Stimulated activated naive CD4-positive, alpha-beta T cell (primary cell): ENCODE measurements at regions not wholly inside any gene's neighbourhood (a gene's known extent, or its start where the extent isn't known, plus 50 kb on each side); places are given as distances from the start of the nearest gene placed in this dataset.

Source experiments
- DNase-seq, 6 experiments: peaks; one replicate each; lab custom pipeline; 2025; lab: John Stamatoyannopoulos, UW

DNA sequence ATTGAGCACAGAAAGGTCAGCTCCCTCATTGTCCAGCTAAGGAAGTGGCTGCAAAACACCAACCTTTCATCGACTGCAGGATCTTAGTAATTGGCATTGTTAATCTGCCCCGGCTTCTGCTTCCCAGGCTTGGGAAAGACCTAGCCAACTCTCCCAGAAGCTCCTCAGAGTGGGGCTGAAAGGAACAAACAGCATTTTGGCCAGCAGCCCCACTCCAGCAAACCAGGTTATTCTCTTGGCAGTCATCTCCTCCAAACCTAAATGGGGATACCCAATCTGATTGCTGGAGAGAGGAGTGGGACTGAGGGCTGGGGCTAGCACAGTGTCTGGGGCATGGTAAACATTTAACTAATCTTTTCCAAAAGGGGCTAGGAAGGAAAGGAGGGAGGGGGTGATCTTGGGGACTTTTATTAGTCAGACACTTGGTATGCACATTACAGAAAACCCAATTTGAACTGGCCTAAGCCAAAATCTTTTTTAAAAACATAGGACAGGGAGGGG is 294.4 kb downstream of the MN1 start:
- no peak for DNase-seq

DNA sequence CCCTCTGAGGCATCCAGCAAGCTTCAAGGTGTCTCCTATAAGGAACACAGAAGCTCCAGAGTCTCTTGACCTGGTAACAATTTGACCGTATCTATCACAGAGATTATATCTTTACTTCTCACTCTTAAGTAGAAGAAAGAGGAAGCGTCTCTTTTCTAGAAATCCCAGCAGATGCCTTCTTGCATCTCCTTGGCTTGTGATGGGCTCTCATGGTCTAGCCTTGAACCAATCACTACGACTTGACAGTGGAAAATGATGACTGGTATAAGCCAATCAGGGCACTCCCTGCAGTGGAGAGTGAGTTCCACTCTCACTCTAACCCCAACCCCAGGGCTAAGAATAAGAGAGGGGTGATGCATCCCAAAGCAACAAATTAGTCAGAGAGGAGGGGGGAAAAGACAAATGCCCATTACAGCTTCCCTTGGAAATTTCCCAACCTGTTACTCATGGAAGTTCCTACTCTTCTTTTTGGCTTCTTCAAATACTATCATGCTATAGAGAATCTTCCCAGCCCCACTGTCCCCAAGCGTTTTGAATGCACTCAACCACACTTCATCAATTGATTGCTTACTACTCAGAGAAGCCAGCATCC is 293.5 kb downstream of the MN1 start:
- DNase-seq = no peak

DNA sequence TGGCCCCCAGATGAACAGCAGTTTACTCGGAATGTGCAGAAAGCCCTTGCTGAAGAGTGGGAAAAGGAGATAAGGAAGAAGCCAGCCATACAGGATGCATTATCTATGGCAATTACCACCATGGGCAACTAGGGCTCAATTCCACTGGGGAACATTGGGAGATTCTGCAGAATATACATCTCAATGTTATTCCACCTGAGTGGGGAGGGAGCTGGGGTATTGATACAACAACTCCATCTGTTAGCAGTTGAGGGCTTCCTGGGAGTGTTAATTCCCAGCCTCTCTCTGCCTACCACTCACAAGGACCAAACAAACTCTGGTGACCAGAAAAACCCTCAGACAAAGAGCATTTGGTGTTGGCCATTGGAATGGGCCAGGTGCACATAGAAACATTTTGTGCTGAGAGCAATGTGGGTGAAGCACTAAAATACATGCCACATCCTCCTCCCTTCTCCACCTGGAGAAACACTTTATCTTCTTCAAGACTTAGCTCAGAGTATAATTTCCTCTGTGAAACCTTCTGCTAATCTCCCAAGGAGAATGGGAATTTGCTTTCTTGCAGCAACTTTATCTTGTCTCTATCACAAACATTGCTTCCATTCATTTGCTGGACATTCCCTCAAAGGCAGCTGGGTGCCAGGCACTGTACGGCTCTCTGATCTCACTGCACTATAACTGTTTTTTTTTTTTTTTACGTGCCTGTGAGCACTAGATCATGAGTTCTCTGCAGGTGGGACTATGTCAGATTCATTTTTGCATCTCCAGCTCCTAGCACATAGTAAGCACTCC is 292.2 kb downstream of the MN1 start:
- no peak for DNase-seq

DNA sequence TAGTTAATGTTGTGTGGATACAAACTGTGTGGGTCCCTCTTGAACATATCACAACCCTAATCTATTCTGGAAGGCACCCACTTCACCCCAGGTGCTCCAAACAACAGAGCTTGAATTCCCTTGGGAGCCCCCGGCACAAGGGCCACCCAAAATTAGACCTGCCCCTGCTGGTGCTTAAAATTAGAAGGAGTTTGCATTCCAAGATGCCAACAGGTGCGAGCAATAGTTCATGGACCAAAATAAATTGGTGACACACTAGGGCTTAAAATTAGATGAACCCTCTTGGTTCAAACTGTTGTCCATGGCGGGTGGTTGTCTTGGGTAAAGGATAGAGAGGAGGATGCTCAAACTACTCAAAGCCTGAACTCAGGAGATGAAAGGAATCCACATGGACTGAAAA is 291.5 kb downstream of the MN1 start:
- DNase-seq = no peak

DNA sequence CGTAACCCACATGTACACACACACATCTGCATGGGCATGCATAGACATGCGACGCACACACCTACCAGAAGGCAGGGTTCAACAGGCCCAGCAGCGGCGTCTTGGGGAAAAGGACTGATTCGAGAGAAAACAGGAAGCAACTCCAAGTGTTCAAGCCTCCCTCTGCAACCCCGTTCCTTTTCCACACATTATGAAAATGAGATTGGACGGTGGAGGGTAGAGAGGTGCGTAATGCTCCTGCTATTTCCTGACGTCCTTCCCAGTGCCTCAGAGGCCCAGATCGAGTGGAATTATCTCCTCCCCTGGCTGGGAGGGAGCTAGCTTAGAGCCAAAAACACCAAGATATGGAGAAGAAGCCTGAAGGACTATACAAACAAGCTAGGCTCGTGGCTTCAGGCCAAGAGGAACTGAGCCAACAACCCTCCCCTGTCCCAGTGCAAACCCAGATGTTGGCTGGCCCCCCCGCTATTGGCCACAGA is 289.2 kb downstream of the MN1 start:
- no peak for DNase-seq

DNA sequence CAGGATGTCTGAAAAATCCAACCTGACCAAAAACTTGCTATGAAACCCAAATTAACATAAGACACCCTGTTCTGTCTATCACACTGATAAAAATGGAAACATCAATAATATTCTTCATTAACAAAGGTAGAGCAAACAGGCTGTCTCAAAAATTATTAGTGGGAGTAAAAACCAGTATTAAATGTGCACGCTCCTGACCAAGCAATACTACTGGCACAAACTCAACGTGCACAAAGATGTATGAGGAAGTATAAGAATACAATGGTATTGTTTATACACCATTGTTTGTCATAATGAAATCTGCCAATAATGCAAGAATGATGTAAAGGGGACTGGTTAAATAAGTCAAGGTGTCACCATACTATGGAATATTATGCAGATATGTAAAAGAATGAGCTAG is 288.5 kb downstream of the MN1 start:
- DNase-seq = no peak

DNA sequence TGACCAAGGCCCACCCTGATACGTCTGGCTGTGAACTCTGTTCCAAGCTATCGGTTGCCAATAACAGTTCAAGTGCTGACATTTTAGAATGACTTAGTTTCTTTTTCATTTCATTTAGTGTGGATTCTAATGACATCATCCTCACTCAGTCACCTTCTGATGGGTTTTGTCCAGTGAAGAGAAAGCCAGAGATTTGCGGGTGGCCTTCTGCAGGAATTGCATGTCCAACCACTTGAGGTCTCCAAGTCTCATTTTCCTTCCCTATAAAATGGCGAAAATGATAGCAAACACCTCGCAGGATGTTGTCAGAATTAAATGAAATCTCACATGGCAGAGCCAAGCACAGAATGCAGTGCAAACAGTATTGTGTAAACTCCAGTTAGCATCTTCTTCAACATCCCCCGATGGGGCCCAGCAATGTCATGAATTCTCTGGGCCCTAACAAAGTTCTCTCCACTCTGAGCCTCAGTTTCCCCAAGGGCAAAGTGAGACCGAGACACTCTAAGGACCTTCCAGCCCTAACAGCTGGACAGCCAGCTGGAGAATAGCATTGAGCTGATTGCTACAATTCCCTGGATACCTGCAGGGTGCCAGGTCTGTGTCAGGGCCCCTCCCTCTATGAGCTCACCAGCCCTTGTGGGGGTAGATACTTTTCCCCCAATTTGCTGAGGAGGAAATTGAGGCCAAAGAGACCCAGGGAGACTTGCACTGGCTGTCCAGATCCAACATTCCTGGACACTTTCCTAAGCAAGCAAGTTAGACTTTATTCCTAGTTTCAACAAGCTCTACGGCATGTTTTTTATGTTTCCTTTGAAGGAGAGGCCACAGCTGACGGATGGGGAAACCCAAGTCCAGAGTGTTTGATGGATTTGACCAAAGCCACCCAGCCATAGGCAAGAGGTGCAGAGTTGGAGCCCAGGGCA is 286.7 kb downstream of the MN1 start:
- DNase-seq = no peak

DNA sequence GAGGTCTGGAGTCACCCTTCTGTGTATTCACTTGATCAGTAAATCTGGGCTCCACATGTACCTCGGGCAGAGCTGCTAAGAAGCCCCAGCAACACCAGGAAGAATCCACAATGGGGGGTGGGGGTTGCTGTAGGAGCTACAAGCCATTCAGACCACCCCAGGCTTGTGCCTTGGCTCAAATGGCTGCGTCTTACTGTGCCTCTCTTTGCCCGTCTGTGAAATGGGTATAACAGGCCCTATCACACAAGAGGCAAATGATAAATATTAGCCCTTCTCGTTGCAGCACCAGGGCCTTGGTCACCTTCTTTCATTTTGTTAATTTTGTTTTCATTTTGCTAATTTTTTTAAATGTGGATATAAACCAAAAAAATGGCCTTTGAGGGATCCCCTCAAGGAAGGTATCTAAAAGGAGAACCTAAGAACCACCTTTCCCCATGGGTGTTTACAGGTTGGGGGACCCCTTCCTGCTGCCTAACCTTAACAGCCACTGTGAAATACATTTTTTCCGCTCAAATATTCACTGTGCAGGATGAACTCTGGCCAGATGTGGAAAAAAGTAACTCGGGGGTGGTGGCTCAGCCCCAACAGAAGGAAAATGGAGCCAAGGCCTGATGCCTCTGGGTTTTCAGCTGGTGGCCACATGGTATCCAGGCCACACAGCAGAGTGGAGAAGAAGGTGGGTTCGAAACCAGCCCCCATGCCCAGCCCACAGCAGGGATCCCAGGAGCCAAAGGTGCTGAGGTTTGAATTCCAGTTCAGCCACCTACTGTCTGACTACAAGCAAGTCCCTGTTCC is 284.0 kb downstream of the MN1 start:
- DNase-seq = no peak

DNA sequence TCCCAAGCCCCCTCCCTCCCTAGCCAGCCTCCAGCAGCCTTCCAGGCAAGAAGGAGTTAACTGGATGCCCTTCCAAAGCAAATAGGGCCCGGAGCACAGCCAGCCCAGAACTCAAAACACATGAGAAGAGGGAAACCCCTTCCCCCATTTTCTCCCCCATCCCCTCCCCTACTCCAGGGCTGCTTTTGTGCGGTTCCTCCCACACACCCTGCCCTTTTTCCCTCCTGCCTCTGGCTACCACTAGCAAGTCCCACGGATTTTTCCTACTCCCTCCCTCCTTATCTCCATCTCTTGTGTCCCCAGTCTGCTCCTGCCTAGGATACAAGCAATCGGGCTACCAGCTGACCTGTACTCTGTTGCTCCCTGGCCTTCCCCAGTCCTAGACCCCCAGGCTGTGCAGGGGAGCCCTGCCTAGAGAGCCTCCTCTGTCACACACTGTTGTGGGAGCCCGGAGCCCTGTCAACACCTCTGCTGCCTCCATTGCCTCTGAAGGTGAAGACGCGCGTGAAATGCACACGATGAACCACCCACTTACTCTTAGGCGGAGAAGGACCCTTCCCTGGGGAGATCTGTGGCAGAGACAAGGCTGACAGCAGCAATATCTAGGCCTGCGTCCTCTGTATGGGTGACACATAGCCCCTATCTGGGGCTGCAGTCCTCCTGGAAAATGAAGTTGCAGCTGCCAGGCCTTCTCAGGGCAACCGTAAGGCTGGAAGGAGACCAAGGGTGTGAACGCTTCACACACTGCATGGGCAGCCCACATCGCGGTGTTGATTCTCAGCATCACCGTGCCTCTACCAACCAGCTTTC is 282.8 kb downstream of the MN1 start:
- no peak for DNase-seq

DNA sequence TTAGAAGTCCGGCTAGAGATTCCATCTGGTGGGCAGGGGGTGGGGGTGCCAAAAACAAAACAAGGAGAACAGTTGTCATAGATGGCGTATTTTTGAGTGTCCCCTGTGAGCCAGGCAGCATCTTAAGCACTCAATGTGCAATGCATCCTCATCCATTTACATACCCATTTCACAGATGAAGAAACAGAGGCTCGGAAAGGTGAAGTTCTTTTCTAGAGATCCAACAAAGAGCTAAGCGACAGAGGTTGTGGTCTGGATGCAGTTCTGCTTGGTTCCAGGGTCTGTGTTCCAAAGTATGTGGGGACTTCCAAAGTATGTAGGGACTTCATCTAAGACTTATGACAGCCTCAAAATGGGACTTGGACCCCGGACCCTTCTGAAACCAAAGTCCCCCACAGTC is 277.8 kb downstream of the MN1 start:
- no peak for DNase-seq

DNA sequence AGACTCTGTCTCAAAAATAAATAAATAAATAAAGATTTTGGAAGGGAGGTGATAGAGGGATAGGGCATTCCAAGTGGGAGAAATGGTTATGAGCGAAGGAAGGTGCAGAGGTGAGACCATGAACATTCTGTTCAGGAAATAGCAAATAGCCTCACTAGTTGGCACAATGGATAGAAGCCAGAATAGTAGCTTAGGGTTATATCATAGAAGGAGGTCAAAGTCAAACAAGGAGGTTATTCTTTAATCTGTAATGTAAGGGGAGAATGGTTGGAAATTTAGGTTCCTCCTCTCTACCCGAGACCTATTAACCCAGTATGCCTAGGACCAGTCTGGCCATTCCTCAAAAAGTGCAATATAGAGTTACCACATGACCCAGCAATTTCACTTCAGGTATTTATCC is 275.8 kb downstream of the MN1 start:
- no peak for DNase-seq

DNA sequence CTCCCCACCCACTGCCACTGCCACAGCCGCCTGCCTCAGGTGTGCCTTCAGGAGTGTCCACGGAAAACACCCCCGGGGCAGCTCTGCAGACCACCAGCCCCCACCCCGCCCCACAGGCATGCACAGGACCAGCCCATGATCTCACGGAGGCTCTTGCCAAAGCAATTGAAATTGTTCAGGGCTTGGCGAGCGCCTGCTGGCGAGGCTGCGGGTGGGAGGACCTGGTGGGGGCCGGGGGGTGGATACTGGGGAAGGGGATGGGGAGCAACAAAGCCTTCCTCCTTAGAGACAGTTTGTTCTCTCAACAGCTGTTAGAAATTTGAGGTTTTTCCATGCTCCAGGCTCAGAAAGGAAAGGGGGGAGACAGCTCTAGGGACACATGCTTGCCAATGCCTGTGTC is 274.7 kb downstream of the MN1 start:
- DNase-seq = no peak

DNA sequence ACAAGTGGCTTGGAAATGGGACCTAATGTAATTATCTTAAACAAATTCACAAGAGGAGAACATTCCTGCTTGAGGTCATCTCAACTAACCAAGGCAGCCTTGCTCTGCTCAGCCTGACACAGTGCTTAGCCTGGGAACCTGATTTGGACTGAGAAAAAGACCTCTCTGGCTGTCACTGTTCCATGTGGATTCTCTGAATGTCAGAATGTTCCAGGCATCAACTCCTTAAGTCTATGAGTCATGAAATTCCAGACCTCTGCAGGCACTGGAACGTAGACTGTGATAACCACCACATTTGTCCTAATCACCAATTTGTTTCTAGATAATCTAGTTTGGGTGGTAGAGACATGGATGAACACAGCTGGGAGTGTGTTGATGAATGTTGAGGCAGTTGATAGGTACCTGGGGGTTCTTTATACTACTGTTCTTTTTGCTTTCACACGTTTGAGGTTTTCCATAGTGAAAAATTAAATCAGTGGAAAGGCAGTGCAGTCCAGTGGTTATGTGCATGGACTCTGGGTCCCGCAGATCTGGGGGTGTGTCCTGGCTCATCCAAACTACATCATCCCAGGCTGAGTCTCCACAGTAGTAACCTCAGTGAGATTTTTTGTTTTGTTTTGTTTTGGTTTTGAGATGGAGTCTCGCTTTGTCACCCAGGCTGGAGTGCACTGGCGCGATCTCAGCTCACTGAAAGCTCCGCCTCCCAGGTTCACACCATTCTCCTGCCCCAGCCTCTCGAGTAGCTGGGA is 269.6 kb downstream of the MN1 start:
- DNase-seq = no peak

DNA sequence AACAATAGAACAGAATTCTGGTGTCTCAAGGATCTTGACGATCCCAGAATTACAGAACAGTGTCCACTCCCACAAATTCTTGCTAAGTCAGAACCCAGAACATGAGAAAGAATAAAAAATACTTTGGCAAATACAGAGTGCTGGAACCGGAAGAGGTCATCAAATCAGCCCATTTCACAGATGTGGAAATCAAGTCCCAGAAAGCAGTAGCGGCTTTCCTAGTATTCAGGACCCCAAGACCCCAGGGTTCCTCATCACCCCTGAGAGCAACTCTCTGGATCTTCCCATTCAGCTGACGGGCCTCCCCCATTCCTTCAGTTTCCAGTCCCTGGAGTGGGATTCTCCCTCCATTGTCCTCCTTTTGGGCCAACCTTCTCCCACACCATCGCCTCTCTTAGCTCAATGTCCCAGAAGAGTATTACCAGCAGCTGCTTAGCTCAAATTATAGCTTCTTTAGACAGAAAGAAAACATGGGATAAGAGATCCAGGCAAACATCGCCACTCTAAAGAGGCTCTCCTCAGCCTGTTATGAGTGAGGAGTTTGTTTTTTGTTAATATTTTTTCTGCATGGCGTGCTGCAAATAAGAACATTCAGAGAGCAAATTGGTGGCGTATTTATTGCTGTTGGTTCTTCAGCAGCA is 268.3 kb downstream of the MN1 start:
- no peak for DNase-seq

DNA sequence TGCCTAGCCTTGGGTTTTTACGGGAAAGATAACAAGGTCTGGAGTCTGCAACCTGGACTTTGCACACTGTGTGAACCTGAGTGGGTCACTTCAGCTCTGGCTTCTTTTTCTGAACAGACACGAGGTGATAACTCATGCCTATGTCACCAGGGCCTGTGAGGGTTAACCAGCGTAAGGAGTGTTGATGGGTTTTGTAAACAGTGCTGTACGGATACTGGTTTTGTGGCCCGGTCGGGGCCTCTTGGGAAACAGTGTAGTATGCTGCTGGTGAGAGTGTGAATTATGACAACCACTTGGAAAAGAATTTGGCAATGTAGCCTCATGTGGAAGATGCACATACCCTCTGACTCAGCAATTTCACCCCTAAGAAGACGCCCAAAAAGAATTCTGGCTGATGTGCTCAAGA is 266.8 kb downstream of the MN1 start:
- DNase-seq = no peak

DNA sequence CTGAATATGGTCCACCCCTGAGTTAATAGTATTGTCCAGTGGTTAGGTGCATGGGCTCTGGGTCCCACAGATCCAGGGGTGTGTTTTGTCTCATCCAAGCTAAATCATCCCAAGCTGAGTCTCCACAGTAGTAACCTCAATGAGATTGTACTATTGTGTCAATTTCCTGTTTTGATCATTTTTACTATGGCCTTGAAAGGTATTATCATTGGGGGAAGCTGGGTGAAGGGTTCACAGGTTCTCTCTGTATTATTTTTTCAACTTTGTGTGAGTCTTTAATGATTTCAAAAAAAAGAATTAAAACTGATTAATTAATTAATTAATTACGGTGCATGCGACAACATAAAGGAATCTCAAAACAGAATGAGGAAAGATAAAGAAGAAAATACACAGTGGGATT is 266.1 kb downstream of the MN1 start:
- DNase-seq = no peak

DNA sequence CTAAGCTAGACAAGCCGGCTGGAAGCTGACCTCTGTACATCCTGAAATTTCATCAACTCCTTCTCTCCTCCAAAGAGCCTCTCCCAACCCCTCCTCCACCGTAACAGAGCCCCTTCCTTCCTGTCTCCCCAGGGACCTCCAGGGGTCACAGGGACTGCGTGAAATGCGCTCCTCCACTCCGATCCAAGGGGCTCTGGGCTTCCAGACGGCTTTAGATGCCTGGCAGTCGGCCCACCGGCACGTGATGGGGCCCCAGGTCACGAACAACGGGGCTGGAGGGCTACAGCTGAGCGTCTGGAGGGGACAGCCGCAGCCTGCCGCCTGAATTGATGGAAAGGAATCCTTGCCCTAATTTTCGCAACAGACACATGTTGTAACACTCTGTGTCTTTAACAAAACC is 264.1 kb downstream of the MN1 start:
- DNase-seq = no peak

DNA sequence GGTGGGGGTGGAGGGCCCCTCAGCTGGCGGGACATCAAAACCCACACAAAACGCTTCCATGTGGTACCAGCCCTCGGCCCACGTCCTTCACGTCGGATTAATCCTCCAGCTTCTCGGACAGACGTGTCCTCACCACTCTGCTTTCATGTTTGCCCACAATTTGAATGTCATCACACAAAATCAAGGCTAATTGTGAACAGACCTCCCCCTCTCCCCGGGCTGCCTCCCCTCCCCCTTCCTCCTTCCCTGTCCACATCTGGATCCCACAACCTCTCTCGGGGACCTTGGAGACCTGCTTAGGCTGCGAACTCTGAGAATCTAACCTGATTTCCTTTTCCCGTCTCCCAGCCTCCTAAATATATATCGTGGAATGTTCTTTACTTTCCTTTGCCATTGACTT is 262.9 kb downstream of the MN1 start:
- DNase-seq = no peak

DNA sequence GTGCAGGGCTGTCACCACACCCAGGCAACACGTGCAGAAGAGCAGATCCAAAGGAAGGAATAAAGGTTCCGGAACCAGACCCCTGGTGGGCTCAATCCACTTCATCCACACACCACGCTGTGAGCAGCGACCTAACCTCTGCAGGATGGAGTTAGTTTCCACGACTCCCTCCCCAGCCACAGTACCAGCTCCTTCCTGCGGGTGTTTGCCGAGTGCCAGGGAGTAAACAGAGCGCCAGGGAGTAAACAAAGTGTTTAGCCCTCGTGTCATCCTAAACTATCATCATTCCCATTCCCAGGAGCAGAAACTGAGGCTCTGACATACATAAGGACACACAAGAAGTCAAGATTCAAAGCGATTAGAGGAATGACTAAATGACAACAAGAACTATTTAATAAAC is 261.3 kb downstream of the MN1 start:
- no peak for DNase-seq
